ENCODE measurements at regions not wholly inside any gene's neighbourhood (a gene's known extent, or its start where the extent isn't known, plus 50 kb on each side); places are given as distances from the start of the nearest gene placed in this dataset.
"Not testable (repeated sequence)": the region's sequence is repeated elsewhere in the genome, so short reads cannot be mapped to it uniquely, and the experiment has no call there.

DNA sequence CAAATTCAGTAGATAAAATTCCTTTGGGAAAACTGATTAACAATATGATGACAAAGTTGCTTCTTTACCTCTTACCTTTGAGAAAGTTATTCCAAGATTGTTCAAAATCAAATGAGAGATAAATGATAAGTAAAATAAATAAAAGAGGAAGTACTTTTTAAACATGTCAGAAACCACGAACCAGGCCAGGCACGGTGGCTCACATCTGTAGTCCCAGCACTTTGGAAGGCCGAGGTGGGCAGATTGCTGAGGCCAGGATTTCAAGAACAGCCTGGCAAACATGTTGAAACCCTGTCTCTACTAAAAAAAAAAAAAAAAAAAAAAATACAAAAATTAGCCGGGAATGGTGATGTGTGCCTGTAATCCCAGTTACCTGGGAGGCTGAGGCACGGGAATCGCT is 296.6 kb downstream of the HGF start:
- DNase-seq = no peak

DNA sequence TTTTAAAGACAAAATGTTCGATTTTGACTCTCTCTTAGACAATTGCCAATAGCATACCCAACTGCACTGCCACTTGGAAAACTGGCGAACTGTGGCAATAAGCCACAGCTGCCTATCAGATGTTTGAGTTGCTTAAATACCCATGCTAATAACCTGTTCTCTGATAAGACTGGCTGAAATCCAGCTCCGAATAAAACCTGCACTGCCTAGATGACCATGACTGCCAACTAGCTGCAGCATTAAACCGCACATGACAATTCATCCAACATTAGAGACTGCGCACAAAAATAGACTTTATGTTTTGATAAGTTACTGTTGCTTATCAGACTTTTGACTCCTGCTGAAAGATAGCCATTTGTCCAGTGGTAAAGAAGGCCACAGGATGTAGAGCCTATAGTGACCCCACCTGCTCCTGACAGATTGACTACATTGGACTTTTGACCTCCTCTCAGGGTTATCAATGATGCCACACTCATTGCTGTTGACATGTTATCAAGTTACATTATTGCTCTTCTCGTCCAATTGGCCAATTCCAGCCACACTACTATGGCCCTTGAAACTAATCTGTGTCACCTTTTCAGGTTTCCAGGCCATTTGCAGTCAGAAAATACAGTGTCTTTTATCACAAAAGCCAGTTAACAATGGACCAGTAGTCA is 299.0 kb downstream of the HGF start:
- no peak for DNase-seq

DNA sequence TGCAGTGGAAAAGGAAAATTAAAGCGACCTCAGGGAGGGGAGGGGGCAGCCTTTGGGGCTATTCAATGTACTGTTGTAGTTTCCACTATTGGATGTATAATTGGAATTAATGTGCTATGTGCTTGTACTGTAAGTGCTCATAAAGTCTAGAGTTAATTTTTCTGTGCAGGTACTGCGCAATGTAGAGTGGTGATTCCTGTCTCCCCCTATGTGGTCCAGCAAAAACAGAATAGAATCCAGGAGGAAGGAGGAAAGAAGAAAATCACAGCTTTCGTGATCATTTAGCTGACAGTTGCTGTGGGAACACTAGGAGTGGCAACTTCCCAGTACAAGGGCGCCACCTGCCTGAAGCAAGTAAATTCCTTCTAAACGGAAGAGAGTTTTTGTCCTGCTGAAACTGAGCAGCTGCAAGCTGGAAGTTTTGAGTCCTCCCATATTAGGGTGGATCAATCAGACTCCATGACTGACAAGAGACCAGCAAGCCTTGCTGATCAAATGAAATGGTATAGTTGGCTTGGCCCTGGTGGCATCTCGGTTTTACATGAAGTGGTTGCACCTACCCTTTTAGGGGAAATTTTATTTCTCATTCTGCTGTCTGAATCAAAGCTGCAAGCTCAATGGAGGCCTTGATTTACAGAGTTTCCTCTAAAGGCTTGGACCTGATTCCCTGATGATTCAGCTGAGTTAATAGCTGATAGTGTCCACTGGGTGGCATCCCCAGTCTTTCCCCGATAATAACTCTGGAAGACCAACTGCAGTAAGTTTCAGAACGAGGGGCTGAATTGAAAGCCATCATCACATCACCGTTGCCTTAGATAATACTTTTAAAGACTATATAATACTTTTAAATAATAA is 299.8 kb downstream of the HGF start:
- peak; percentile 9 to 78 for DNase-seq

DNA sequence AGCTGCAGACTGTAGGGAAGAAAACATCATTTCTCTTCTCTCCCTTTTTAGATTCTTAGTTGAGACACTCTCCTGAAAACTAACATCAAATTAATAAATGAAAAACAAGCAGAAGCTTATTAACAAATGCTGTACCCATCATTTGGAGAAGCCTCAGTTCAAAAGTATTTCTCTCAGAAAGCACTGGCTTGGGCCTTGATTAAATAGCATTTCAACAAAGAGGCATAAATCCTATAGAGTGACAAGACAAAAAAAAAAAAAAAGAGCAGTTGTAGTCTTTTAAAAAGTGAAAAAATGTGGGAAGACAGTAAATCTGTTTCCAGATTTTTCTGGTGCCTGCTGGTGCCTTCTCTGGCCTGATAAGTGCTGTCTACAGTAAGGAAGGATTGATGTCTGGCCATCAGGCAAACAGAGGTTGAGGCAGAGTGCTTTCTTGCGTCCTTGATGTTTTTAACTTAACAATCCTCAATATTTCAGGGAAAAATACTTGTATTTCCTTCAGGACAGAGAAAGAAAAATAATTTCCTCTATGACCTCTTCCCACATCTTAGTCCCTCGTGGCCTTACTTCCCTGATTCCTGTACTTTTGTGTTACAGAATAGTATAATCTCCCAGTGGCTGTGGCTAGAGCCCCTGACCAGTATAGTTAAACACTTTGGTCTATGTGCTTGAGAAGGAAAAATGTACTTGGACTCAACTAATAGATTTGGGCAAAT is 300.5 kb downstream of the HGF start:
- DNase-seq = no peak

DNA sequence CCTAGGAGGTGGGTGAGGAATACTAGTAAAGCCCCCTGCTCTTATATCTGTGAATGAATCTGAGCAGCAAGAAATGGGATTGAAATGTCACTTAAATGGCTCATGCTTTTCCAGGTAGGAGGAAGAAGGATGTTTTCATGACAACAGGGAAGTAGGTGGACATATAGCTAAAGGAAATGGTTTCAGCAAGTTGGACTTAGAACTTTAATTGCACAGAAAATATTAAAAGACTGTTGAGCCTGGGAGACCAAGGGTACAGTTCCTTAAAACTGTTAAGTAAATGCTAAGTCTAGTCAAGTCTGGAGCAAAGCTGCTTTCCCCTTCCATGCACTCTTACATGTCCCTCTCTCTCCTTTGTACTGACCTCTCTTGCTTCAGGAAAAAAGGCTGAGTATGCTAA is 301.3 kb downstream of the HGF start:
- DNase-seq = no peak

DNA sequence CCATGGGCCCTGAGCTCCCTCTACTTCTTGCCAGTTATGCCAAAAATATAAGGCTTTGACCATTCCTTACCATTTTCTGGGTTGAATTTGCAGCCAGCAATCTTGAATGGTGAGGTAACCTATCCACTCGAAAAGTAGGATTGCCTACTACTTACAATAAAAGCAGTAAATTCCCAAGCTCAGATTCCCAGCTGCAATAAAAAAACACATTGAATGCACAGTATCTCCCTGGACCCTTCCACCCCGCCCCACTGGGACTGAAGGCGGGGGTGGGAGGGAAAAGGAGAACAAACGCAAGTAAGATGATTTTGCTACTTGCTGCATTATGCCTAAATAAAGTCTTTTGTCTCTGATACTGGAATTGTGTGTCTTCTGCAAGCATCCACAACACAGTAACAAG is 301.9 kb downstream of the HGF start:
- DNase-seq = no peak

DNA sequence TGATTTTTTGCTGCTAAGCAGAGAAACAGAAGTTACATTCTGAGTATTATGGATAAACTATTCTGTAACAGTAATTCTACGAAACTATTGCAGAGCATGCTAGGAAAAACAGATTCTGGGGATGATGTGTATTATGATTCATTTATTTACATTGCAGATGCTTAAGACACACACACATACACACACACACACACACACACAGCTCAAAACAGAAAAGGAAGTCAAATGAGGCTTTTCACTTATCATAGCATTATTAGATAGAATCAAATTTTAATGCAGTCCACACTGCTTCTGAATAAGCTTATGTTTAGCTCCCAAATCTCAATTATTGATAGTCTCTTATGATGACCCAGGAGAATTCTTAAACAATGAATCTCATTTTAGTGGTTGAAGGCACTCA is 307.2 kb downstream of the HGF start:
- no peak for DNase-seq

DNA sequence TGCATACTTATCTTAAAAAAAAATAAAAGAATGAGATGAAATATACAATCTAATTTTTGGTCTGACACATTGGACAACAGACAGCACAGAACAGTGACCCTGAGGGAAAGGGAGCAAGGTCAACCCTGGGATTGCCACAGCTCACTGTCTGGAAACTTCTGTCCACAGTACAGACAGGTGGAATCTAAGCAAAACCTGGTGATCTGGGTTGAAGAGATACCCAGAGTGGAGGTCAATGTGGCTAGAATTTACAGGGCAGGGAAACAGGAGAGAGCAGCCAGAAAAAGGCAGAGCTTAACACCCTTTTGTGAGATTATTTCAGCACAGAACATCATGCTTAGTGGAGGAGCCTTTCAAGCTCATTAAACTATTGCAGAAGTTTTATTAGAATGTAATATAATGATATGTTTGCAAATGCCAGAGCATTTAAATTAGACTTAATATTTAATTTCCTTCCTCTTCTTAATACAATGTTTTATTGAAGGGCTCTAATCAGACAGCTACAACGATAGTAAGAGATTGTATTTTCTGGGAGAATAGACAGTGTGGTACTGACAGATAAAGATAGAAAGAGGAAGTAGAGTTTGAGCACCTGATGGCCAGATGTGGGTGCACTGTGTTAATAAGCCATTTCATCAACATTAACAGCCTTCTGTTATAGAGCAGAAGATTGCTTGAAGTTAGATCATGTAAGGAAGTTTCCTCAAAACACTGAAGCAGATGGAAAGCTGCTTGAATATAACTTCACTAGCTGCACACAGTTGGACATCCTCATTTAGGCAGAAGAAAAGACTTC is 309.4 kb downstream of the HGF start:
- no peak for DNase-seq

DNA sequence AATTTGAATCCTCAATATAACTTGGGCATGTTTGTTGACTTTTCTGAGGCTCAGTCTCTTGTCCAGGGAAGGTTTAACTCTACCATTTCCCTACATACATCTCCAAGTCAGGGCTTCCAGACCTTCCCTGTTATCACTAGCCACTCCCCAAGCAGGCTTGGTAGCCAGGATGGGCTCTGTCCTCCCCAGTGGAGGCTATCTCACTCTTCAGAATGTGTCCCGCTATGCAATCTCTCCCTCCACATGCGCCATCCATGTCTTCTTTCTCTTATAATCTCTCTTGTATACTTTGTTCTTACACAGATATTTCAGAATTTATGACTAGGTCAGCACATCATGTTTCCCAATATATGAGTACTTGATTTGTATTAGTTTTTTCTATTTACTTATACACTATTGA is 310.4 kb downstream of the HGF start:
- DNase-seq = no peak

DNA sequence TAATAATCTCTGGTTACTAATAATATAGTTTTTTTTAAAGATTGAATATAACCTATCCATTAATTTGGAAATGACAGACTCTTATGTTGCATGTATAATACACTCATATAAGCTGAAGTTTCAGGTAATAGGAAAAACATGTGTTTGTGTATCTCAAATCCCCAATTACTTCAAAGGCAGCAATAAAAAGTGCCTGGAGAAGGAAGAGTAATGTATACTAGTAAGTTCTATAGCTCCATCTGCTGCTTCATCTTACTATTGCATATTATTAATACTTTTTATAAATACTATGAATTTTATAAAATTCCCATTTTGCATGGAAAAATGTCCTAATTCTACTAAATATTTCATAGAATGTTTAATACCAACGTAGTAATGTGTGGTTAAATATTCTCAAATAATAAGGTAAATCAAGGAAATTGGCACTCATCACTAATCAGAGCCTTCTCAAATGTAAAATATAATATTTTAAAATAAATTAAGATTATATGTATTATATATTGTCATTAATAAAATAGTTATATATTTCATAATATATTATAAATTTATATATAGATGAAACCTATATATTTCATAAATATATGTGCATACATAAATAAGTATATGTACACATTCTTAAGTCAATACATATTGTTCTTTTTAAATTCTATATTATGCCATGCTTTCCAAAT is 311.9 kb downstream of the HGF start:
- DNase-seq = peak in 1 of 2 experiments; percentile 39

DNA sequence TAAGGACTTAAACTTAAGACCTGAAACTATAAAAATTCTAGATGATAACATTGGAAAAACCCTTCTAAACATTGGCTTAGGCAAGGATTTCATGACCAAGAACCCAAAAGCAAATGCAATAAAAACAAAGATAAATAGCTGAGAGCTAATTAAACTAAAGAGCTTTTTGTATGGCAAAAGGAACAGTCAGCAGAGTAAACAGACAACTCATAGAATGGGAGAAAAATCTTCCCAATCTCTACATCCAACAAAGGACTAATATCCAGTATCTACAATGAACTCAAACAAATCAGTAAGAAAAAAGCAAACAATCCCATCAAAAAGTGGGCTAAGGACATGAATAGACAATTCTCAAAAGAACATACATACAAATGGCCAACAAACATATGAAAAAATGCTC is 316.1 kb downstream of the HGF start:
- not testable (repeated sequence) for DNase-seq

DNA sequence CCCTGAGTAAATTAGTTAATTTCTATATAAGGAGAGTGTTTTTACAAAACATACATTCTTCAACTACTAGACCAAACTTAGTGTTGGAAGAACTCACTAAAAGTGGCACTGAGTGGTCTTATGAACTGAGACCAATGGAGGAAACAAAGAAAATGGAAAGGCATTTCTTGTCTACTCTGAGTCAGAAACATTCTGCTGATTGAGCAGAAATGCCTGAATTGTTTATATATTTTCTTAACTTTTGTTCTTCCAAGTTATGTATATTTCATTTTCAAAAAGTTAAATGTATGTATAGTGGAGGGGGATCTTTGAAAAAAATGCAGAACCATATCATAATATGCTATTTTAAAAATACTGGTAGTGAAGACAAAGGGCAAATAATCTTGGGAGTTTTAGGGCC is 320.7 kb downstream of the HGF start:
- DNase-seq = no peak

DNA sequence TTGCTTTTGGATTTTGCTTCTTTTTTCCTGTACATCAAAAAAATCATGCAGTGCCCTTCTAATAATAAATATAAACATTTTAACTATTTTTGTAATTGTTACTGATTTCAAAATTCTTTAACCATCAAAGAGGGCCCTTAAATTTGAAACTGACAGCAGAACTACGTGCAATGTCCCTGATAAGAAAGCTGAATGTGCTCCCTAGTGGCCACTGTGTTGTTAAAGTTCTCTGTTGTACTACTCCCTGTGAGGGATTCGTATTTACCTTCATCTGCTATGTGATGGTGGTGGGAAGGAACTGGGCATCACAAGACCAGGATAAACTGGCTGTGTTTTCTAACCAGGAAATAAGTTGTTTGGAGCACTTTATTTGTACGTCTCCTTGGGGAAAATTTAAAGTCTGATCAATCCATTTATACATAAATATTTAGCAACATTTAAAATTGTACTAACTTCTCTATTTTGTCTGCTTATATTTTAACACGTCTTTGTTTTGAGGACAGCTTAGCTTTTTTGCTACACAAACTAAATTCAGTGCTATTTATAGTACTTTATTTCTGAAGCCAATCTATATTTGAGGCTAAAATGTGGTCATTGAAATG is 322.4 kb downstream of the HGF start:
- peak in 1 of 2 experiments; percentile 60 for DNase-seq

DNA sequence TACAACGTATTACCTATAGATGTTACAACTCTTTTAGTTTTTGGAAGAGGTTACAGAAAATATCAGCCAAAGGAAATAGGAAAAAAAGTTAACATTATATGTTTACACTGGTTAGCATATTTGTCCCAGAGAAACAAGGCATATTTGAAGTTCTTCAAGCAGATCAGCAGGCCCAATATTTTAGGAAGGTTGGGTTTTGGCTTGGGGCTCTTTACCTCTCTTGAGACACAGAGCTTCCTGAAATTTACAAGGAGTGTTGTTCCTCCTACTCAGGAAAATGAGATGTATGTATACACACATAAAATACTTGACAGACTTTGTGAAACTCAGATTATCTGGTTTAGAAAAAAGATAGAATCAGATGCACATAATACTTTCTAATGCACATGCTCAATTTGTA is 323.6 kb downstream of the HGF start:
- no peak for DNase-seq

DNA sequence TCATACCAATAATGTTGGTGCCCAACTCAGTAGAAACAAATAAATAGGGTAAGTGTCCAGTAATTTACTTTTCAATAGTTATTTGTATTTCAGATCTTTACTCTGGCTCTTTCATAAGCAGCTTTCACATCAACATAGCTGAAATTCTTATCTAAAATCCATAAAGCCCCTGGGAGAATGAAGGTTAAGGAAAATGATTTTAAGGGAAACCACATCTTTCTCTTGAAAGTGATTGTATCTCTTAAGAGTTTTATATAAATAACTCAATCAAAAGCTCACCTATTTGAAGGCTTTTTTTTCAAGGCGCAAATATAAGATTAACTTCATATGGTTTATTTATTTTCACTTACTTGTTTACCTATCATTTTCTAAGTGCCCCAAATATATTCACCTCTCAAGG is 324.4 kb downstream of the HGF start:
- no peak for DNase-seq

DNA sequence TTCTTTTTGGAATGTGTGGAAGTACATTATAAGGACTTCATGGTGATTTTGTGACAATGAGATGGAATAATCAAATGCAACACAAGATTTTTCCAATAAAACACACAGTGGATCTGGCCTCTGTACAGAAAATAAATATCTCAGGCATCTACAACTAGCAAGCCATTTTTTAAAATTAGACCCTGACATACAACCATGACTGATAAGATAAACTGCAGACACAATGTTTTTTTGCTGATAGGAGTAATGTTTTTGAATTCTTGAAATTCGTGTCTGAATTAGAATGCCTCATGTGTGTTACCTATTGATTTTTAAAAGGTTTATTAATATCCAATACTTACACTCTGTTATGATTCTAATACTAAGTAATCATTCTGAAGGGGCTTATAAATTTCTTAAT is 328.1 kb downstream of the HGF start:
- no peak for DNase-seq

DNA sequence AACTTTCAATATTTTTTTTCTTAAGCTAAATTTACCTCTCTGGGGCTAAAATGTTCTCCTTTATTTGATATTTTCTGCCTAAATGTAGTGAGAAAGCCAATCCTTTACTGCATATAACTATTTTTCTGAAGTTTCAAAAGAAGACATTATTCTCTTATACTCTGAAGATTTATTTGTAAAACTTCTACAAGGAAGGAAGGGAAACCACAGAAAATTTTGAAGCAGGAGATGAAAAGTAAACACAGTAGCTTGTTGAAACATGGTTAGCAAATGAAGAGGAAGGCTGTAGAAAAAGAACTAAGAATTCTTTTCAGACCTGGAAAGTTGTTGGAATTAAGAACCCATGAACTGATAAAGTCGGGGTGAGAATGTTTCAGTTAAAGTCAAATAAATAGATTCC is 330.3 kb downstream of the HGF start:
- no peak for DNase-seq

DNA sequence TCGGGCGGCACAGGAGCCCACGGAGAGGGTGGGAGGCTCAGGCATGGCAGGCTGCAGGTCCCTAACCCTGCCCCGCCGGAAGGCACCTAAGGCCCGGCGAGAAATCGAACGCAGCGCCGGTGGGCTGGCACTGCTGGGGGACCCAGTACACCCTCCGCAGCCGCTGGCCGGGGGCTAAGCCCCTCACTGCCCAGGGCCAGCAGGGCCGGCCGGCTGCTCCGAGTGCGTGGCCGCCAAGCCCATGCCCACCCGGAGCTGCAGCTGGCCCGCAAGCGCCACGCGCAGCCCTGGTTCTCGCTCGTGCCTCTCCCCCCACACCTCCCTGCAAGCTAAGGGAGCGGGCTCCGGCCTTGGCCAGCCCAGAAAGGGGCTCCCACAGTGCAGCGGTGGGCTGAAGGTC is 332.7 kb downstream of the HGF start:
- not testable (repeated sequence) for DNase-seq

DNA sequence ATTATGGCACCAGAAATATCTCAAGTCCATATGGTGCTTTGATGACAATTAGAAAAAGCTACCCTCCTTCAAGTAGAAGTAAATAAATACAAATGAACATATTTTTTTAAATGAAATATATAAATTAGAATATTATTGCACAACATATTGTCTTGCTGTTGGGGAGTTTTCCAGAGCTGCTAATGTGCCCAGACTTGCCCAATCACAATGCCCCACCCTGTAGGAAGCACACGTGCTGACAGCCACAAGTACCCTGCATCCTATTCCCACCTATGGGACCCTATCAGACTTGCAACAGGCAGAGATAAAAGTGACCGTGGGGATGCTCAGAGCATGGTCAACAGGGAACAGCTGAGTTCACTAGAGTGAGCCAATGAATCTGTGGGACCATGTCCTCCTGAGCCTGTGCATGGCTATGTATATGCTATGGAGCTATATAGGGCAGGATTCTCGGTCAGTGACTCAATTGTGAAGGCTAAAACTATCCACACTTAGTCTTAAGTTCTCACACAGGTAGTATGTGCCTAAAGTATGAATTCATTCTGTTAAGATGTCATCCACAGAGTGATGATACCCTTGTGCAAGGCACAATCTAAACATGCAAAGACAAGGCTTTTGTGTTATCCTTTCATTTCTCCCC is 336.0 kb downstream of the HGF start:
- DNase-seq = no peak

DNA sequence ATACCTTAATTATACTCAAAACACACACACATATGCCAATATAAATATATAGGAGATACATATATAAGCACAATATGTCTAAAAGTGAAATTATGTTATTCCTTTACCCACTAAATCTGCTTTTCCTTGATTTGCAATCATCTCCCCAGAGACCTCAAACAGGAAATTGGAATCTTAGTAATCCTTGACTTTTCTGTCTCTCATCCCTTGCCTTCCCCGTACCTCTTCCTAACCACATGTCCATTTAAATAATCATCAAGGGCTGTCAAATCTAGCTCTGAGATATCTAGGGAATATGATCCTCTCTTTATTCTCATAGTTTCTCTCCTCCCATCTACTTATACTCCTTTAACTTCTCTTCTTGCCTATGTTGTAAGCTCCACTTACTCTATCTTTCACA is 336.6 kb downstream of the HGF start:
- DNase-seq = no peak

DNA sequence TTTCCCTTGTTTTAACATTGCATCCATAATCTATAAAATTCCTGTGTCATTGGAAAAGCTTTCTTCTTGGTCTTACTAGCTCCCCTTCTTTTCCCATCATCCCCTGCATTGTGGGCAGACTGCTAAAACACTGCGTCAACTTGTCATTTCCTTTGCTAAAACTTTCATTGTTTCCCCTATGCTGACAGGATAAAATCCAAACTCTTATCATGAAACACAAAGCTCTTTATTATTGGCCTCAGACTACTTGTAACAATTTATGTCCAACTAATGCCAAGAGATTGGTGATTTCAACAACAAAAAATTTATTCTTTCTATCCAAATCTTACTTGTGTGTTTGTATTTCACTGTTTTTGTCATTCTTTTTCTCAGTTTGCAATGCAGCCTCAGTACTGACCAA is 339.1 kb downstream of the HGF start:
- DNase-seq = no peak

DNA sequence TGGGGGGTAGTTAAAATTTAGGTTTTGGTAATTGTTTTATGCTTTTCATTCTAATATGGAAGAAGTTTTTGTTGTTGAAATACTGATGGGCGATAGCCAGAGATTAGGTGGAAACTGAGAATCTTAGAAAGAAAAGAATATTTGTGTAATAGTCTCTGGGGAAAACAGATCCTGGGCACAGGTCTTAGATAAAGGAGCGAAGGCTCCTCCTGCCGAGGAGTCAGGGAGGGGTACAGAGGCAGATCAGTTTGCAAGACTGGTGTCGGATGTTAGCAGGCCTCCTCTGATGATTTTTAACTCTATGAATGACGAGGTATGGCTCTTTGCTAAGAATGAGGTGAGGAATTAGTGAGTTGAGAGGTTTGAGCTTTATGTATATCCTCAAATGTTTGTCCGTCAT is 339.7 kb downstream of the HGF start:
- no peak for DNase-seq

Measured in NCI-H446 (cell line).